D721Med (cell line): ENCODE measurements at regions not wholly inside any gene's neighbourhood (a gene's known extent, or its start where the extent isn't known, plus 50 kb on each side); places are given as distances from the start of the nearest gene placed in this dataset.

ENCODE experiments used
- DNase-seq: peaks from one replicate; pipeline ENCODE4 v3.0.0; 2011; ENCODE audit warnings: low spot score; ENCODE audit not compliant: insufficient read length
- FAIRE-seq: peaks from 2 replicates; lab custom pipeline; 2011; peaks lifted over from hg19 to GRCh38; lab: Jason Lieb, UNC
- CTCF ChIP-seq: IDR thresholded peaks from 2 replicates; pipeline ENCODE4 v1.5.1; 2012; ENCODE audit warnings: mild to moderate bottlenecking, control low read depth; ENCODE audit not compliant: insufficient read depth; ENCODE audit errors: missing control alignments

DNA sequence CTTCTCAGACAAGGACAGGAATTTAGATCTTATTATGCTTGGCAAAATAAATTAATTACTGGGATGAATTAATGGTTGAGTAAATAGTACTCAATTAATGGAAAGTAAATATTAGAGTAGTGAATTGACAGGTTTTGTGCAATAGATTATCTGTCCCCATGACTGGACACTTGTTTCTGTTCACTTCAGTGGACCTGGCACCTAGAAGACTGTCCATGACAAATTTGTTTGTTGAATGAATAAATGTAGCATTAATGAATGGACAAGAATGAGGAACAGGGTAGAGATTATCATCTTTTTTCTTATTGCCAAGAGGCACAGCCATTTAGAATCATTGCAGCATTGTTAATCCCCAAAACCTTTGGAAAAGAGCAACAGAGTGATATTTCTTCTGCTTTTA lies 570.0 kb upstream of the CRIM1 start:
- FAIRE-seq: no peak
- no peak for DNase-seq
- no peak for TF ChIP-seq CTCF

DNA sequence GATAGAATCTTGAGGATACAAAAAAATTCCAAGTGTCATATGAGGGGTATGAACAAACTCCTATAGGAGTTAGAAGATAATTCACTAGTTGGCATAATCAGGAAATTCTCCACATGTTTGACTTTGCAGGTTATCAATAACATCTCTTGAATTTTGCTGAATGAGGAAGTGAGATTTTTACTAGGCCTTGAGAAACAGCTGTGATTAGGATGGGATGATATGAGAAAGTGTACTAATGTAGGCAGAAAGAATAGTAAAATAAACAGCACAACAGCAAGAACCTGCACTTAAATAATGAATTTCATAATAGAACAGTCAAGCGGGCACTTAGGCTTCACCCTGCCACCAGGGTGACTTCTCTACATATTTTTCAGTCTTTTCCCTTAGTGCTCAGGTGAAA lies 570.8 kb upstream of the CRIM1 start:
- DNase-seq: no peak
- no peak for TF ChIP-seq CTCF
- FAIRE-seq: no peak

DNA sequence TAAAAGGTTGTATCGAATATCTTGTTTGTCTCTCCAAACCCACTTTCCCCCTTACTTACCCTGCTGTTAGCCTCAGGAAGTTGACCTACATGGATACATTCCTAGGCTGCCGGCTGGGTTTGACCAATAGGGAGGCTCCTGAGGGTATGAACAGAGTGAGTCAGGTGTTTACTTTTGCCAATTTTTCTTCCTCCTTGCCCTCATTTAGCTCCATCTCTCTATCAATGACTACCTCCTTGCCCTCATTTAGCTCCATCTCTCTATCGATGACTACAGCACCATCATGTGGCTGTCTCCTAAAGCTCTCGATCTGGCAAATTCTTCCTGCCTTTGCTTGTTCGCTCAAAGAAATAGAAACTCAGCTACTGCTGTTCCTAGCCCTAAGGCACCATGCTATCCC lies 571.9 kb upstream of the CRIM1 start:
- no peak for DNase-seq
- no peak for TF ChIP-seq CTCF
- FAIRE-seq: no peak

DNA sequence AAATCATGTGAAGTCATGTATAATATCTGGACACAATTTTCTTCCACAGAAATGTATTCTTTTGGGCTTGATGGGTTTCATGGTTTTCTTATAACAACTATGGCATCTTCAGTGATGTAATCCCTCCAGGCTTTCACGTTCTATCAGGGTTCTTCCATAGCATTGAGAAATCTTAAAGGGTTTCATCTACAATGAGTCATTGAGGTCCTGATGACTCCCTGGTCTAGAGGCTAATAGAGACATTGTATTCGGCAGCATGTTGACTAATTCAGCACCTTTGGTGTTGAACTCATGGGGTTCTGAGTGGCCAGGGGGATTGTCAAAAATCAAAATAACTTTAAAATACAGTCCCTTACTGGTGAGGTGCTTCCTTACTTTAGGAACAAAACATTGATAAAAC lies 614.0 kb upstream of the CRIM1 start:
- no peak for DNase-seq
- FAIRE-seq: no peak
- TF ChIP-seq CTCF: no peak

GRCh38 chr2:35731674-35732073 lies 623.9 kb upstream of the CRIM1 start:
- DNase-seq (no peak), FAIRE-seq (no peak)

GRCh38 chr2:35714883-35715282 lies 640.7 kb upstream of the CRIM1 start:
- FAIRE-seq (no peak), DNase-seq (no peak)
- no peak for TF ChIP-seq CTCF

More at GRCh38 chr2:35731674-35732073, 623.9 kb upstream of the CRIM1 start:
- TF ChIP-seq CTCF: no peak

- no peak for DNase-seq
- FAIRE-seq: no peak
- no peak for TF ChIP-seq CTCF
These were observed 647.1 kb upstream of the CRIM1 start for GRCh38 chr2:35708411-35708923.
